Fibroblast of lung (primary cell): ENCODE measurements at regions not wholly inside any gene's neighbourhood (a gene's known extent, or its start where the extent isn't known, plus 50 kb on each side); places are given as distances from the start of the nearest gene placed in this dataset.

Source experiments
- DNase-seq, 2 donors: peaks; one replicate each; pipeline versions ENCODE4 v3.0.0 to v3.0.0-alpha.2; 2010; ENCODE audit warnings: low read depth in 2 of 2
- H2AFZ ChIP-seq: 2 replicates; pipeline ENCODE4 v1.5.1; 2012; ENCODE audit warnings: low read length, control low read depth, inconsistent platforms
- H3K27ac ChIP-seq: 2 replicates; pipeline ENCODE4 v1.5.1; 2011; ENCODE audit warnings: low read length, control low read depth; ENCODE audit not compliant: insufficient read depth
- H3K27me3 ChIP-seq: 2 replicates; pipeline ENCODE4 v1.5.1; 2011; ENCODE audit warnings: mild to moderate bottlenecking, low read length; ENCODE audit not compliant: control insufficient read depth, insufficient read depth
- H3K36me3 ChIP-seq: 2 replicates; pipeline ENCODE4 v1.5.1; 2011; ENCODE audit warnings: low read length; ENCODE audit not compliant: control insufficient read depth, insufficient read depth
- H3K4me1 ChIP-seq: 2 replicates; pipeline ENCODE4 v1.5.1; 2011; ENCODE audit warnings: low read length; ENCODE audit not compliant: control insufficient read depth, insufficient read depth; ENCODE audit errors: extremely low read depth
- H3K4me2 ChIP-seq: 2 replicates; pipeline ENCODE4 v1.5.1; 2011; ENCODE audit warnings: low read length, control low read depth; ENCODE audit not compliant: insufficient read depth; ENCODE audit errors: extremely low read depth
- H3K4me3 ChIP-seq, 4 experiments: fragments of 200-600 bp in 1 of 4; sonication (generic) in 1 of 4; replicated peaks in 1 of 4; 2 replicates each; pipeline ENCODE4 v1.5.1; 2011 to 2016; ENCODE audit warnings: low read length in 4 of 4, low read depth in 3 of 4, mild to moderate bottlenecking in 3 of 4, control low read depth in 2 of 4, inconsistent platforms in 1 of 4, mixed read lengths in 1 of 4; ENCODE audit not compliant: insufficient read depth in 1 of 4; ENCODE audit errors: control extremely low read depth in 1 of 4
- H3K79me2 ChIP-seq: 2 replicates; pipeline ENCODE4 v1.5.1; 2012; ENCODE audit warnings: mild to moderate bottlenecking, low read length, inconsistent platforms; ENCODE audit not compliant: control insufficient read depth, insufficient read depth
- H3K9ac ChIP-seq: 2 replicates; pipeline ENCODE4 v1.5.1; 2011; ENCODE audit warnings: mild to moderate bottlenecking, low read length, control low read depth; ENCODE audit not compliant: insufficient read depth
- H3K9me3 ChIP-seq: 2 replicates; pipeline ENCODE4 v1.5.1; 2012; ENCODE audit warnings: low read depth, low read length; ENCODE audit not compliant: control insufficient read depth, insufficient read depth
- H4K20me1 ChIP-seq: 2 replicates; pipeline ENCODE4 v1.5.1; 2011; ENCODE audit warnings: low read length; ENCODE audit not compliant: control insufficient read depth, insufficient read depth; ENCODE audit errors: extremely low read depth
- EZH2 ChIP-seq: IDR thresholded peaks from 2 replicates; pipeline ENCODE4 v1.5.1; 2012; ENCODE audit warnings: low read length, control low read depth, mild to moderate bottlenecking; ENCODE audit errors: missing control alignments
- TF ChIP-seq, protein P1 (sequence below), 2 donors: IDR thresholded peaks in 1 of 2; conservative IDR thresholded peaks in 1 of 2; 1 replicate in 1 of 2; 2 replicates in 1 of 2; pipeline ENCODE4 v1.5.1; 2011 to 2012; ENCODE audit warnings: low read length in 2 of 2, control low read depth in 1 of 2, inconsistent platforms in 1 of 2, low read depth in 1 of 2, mild to moderate bottlenecking in 1 of 2

DNA sequence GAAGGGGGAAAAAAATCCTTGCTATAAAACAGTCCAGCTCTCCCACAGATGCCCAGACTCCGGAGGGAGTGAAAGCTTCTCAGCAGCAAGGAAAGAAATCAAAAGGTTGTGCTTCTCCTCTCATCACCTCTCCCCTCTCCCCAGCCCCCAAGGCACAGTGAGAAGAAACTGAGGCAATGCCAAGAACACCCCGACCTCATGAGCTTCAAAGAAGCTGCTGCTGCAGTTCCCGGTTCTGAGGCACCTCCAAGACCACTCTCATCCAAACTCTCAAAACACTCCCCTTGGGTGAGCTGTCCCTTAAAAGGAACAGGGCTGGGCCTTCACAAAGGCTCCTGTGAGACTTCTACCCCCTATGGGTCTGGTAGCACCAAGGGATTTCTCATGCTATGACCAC is 62.0 kb upstream of the KLF7 start:
- Histone ChIP-seq H3K9ac (no peak overlapping the region), H2AFZ (no peak overlapping the region)
- TF ChIP-seq, protein P1, sequence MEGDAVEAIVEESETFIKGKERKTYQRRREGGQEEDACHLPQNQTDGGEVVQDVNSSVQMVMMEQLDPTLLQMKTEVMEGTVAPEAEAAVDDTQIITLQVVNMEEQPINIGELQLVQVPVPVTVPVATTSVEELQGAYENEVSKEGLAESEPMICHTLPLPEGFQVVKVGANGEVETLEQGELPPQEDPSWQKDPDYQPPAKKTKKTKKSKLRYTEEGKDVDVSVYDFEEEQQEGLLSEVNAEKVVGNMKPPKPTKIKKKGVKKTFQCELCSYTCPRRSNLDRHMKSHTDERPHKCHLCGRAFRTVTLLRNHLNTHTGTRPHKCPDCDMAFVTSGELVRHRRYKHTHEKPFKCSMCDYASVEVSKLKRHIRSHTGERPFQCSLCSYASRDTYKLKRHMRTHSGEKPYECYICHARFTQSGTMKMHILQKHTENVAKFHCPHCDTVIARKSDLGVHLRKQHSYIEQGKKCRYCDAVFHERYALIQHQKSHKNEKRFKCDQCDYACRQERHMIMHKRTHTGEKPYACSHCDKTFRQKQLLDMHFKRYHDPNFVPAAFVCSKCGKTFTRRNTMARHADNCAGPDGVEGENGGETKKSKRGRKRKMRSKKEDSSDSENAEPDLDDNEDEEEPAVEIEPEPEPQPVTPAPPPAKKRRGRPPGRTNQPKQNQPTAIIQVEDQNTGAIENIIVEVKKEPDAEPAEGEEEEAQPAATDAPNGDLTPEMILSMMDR (conservative IDR thresholded peaks at IDR 0.05 in 1 of 2, IDR thresholded peaks at IDR 0.05 in 1 of 2; ENCODE audit: low read depth in 1 of 2, low read length in 2 of 2) = no peak
- TF ChIP-seq EZH2 = no peak

DNA sequence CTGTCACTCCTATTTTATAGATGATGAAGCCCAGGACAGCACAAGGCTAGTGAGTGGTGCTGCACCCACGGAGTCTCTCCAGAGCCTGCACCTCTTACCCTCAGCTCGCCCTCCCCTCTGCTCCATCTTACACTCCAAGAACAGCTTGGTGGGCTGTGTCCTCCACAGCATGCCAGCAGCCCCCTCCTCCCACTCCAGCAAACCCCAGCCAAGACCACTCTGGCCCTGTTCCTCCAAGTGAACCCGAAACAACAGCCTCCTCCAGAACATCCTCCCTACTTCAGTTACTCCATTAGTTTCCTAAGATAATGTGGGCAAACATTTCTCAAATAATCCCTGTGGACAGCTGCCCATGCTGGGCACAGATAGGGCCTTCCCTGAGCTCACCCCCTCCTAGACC is 62.7 kb upstream of the KLF7 start:
- H3K9ac ChIP-seq = no peak overlapping the region
- DNase-seq = no peak
- H4K20me1 ChIP-seq = no peaks in the 10 kb centered on the region
- H3K4me1 ChIP-seq = peaks cover 2% of the 10 kb centered on the region
- TF ChIP-seq, protein P1 (conservative IDR thresholded peaks at IDR 0.05 in 1 of 2, IDR thresholded peaks at IDR 0.05 in 1 of 2; ENCODE audit: low read depth in 1 of 2, low read length in 2 of 2) = no peak
- no peak for TF ChIP-seq EZH2
- no peaks in the 10 kb centered on the region for H3K36me3 ChIP-seq
- no peak overlapping the region for H3K27ac ChIP-seq
- H2AFZ ChIP-seq = no peak overlapping the region
- H3K9me3 ChIP-seq = no peaks in the 10 kb centered on the region
- H3K79me2 ChIP-seq = no peaks in the 10 kb centered on the region
- no peak overlapping the region for H3K4me2 ChIP-seq
- H3K27me3 ChIP-seq = no peaks in the 10 kb centered on the region
- H3K4me3 ChIP-seq = no peak overlapping the region

More for the DNA sequence above, 62.0 kb upstream of the KLF7 start:
- H4K20me1 ChIP-seq = no peaks in the 10 kb centered on the region
- no peak overlapping the region for H3K4me2 ChIP-seq
- no peaks in the 10 kb centered on the region for H3K9me3 ChIP-seq
- no peak overlapping the region for H3K27ac ChIP-seq
- DNase-seq = no peak
- H3K27me3 ChIP-seq = no peaks in the 10 kb centered on the region
- H3K4me3 ChIP-seq = no peak overlapping the region
- no peaks in the 10 kb centered on the region for H3K36me3 ChIP-seq
- no peaks in the 10 kb centered on the region for H3K79me2 ChIP-seq
- peaks cover 2% of the 10 kb centered on the region for H3K4me1 ChIP-seq

DNA sequence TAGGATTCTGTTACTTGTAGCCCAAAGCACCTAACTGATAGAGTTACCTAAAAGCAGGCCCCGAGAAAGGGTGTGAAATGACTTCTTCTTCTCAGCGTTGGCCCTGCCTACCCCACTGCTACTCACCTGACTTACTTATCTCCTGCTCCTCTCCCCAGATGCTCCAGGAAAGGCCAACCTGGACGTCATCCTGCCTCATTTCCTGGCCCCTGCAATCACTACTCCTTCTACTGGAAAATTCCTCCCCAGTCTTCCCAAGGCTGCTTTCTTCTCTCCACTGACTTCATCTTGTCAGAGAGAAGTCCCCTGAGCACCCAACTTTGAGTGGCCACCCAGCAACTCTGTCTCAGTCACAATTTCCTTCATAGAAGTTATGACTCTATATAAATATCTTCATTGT is 63.4 kb upstream of the KLF7 start:
- H3K79me2 ChIP-seq = no peaks in the 10 kb centered on the region
- H3K27me3 ChIP-seq = no peaks in the 10 kb centered on the region
- H4K20me1 ChIP-seq = no peaks in the 10 kb centered on the region
- DNase-seq = no peak
- peaks cover 2% of the 10 kb centered on the region for H3K4me1 ChIP-seq
- H3K36me3 ChIP-seq = no peaks in the 10 kb centered on the region
- no peak overlapping the region for H3K27ac ChIP-seq
- no peak for TF ChIP-seq EZH2
- TF ChIP-seq, protein P1 (conservative IDR thresholded peaks at IDR 0.05 in 1 of 2, IDR thresholded peaks at IDR 0.05 in 1 of 2; ENCODE audit: low read depth in 1 of 2, low read length in 2 of 2) = no peak
- H2AFZ ChIP-seq = no peak overlapping the region
- no peak overlapping the region for H3K9ac ChIP-seq
- H3K9me3 ChIP-seq = no peaks in the 10 kb centered on the region
- no peak overlapping the region for H3K4me2 ChIP-seq
- H3K4me3 ChIP-seq = no peak overlapping the region
